DMS79 treated with DMSO at 0.1 percent for 48 hours (cell line): ENCODE measurements at regions not wholly inside any gene's neighbourhood (a gene's known extent, or its start where the extent isn't known, plus 50 kb on each side); places are given as distances from the start of the nearest gene placed in this dataset.
"Not testable (repeated sequence)": the region's sequence is repeated elsewhere in the genome, so short reads cannot be mapped to it uniquely, and the experiment has no call there.

ENCODE experiments used
- DNase-seq: peaks from one replicate; lab custom pipeline; 2025; lab: John Stamatoyannopoulos, UW

DNA sequence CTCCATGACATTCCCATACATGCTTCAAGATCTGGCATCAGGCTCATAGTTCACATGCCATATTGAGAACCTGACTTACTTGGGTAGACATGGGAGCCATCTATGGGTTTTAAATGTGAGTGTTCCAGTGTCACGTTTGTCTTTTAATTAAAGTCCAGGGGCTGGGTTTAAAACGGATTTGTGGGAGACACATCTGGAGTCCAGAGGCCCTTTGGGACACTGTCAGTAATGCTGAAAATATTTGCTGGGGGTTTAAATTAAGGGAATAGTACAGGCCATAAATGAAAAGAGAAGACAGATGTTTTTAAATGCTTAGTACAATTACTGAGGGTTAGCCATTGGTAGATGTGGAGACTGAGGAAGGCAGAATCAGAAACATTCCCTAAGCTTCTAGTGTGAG lies 478.0 kb downstream of the PID1 start:
- DNase-seq: no peak

DNA sequence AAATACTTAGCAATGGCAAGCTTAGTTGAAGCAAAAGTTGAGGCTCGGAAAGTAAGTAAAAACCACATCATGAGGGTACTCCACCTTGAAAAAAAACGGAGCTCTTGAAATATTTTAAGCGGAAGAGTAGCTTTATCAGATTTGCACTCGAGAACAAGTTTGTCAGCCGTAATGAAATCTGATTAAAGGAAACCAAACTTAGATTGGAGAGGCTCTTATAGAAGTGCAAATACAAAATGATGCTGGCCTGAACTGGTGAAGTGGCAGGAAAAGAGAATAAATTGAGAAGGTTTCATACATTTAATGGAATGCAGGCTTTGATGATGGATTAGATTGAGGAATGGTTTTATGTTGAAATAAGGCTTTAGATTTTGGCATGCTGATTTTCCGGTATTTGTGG lies 484.2 kb downstream of the PID1 start:
- peak; percentile 63 for DNase-seq

DNA sequence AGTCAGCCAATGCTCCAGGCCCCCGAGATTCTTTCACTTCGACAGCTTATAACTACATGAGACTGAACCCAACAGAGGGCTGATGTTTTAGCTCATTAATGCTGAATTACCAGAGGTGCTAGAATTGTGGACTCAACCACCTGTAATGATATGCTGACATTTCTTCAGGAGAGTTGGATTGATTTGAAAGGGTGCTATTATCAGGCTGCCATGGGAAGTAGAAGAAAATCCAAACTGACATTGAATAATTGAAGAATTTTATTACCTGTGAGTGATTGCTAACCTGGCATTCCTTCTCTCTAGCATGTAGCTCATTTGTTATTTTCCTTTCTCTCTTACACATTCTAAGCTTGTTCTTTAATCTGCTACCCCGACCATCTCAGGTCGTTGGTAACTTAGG lies 488.8 kb downstream of the PID1 start:
- DNase-seq: no peak

DNA sequence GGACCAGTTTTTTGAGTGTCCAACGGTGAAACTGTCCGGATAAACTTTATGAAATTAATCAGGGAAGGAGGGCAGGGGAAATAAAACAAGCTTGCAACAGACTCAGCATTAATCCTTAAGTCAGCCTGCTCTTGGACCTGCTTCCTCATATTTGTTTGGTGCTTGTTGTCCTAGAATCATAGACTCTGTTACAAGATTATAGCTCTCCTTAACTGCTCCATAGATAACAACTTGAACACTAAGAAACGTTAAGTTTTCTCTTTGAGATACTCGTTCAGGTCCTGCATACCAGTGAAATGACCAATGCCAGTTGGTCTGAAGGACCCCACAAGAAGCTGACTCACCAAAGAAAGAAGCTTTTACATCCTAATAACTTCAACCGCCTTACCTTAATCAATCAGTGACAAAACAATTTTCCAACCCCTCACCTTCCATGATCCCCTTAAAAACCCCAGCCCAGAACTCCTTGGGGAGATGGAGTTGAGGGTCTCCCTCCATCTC lies 493.2 kb downstream of the PID1 start:
- no peak for DNase-seq

DNA sequence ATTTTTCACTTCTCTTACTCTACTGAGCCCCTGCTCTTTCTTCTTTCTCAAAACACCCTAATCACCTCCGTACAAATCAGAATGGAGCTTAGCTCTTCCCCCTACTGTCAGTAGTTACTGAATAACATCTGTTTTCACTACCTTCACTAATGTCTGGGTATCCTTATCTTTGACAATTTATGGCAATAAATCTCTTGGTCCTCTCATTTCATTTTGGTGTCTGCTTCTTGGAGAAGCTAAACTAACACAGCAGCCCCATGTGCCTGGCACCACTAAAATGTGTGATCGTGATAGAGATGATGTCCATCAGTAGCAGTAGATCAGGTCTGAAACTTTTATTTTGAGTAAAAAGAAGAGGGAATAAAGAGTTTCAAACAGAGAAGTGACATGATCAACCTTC lies 496.5 kb downstream of the PID1 start:
- no peak for DNase-seq

DNA sequence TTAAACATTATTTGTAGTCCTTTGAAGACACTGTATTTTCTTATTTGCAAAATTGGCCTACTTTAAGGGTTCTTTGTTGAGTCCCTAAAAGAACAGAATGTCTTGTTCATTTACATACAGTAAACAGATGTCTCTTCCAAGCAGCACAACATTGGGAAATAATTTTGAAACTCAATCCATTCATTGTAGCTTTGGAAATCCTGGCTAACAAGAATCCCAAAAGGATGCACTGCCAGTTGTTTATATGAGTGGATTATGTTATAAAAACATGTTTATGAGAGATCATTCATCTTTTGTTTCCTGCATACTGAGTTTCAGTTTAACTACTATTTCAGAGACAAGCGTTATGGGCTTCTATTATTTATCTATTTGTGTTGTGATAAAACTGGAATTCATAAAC lies 499.3 kb downstream of the PID1 start:
- DNase-seq: no peak

DNA sequence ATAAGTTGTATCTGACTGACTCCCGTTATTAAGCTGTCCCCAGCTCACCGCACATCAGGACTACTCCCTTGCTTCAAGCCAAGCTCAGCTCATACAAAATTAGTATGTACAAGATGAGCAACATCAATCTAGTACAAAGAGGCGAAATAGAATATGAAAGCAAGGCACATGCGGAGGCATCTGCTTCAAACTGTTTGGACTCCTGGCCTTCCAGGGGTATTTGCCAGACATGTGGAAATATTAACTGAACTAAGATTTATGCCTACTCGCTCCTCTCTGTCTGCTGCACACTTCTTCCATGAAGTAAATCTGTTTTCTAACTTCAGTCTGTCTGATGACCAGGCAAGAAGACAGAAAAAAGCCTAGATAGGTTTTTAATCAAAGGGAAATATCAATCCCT lies 499.8 kb downstream of the PID1 start:
- no peak for DNase-seq

DNA sequence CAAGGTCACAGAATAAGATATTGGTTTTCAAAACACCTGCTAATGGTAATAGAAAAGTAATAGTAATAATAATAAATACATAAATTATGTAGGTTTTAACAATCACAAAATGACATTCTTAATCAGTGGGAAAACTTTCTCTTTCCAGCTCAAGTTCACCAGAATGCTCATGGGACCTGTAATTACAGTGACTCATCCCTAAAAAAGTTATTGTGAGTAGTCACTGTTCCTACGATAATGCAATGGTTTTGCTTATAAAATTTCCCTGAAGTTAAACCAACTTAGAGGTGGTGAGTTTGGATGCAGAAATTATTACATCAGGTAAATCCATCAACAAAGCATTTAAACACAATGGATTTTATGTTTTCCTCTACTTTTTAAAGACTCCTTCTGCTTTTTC lies 502.3 kb downstream of the PID1 start:
- DNase-seq: no peak

DNA sequence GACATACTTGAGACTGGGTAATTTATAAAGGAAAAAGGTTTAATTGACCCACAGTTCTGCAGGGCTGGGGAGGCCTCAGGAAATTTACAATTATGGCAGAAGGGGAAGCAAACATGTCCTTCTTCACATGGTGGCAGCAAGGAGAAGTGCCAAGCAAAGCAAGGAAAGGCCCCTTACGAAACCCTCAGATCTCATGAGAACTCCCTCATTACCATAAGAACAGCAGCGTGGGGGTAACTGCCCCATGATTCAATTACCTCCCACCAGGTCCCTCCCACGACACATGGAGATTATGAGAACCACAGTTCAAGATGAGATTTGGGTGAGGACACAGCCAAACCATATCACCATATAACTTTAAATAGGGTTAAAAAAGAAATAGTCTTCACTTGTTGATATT lies 502.9 kb downstream of the PID1 start:
- not testable (repeated sequence) for DNase-seq

DNA sequence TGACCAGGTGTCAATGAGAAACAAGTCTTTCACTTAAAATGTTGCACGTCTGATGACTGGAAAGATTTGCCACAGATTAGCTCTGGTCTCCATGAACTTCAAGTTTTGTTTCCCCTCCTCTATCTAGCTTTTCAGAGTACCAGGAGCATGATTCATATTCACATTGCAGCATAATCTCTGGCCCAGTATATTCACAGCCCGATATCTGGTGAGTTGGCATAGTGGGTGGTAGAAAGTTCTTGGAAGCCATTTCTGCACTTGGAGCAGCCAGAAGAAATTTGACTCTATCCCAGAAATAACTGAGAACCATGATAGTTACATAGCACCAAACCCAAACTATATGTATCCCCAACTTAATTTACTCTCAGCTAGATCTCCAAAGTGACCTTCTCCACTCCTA lies 503.9 kb downstream of the PID1 start:
- DNase-seq: no peak

DNA sequence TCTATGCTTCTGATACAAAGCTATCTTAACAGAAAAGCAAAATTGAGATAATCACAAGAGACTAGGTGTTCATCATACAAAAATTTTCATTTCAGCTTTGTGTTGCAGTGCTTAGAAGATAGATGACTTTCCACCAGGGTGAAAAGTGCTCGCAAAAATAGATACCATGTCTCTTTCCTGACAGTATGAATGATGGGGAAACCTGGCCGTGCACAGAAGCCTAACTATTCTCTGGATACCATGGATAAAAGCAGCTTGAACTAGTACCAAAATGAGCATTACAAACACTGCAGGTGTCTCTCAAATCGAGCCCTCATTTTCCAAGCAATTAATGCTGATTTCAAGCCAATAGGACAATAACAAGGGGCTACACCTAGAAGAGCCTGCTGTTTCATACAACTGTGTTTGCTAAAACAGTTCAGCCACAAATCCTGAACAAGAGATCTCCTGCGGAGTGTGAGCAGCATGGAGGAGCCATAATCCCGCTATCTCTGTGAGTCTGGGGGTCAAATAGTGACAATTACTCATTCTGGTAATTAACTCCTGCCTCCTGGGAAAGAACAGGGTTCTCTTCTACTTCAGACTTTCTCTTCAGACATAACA lies 507.6 kb downstream of the PID1 start:
- no peak for DNase-seq

DNA sequence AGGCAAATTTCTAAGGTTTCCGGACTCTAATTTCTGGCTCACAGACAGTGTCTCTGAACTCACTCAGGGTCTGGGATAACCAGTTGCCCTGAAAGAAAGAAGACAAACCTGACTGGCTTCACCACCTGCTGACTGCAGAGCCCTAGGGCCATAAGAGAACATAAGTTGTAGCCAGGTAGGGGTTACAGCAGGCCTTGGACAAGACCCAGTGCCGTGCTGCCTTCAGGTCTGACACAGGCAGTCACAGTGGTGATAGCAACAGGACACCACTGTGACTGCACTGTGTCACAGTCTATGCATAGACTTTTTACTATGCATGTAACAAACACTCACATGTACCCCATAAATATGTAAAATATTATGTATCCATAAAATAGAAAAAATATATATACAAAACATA lies 508.5 kb downstream of the PID1 start:
- no peak for DNase-seq

DNA sequence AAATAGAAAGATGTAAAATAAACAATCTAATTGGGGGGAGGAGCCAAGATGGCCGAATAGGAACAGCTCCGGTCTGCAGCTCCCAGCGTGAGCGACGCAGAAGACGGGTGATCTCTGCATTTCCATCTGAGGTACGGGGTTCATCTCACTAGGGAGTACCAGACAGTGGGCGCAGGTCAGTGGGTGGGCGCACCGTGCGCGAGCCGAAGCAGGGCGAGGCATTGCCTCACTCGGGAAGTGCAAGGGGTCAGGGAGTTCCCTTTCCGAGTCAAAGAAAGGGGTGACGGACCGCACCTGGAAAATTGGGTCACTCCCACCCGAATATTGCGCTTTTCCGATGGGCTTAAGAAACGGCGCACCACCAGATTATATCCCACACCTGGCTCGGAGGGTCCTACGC lies 515.4 kb downstream of the PID1 start:
- DNase-seq: not testable (repeated sequence)

DNA sequence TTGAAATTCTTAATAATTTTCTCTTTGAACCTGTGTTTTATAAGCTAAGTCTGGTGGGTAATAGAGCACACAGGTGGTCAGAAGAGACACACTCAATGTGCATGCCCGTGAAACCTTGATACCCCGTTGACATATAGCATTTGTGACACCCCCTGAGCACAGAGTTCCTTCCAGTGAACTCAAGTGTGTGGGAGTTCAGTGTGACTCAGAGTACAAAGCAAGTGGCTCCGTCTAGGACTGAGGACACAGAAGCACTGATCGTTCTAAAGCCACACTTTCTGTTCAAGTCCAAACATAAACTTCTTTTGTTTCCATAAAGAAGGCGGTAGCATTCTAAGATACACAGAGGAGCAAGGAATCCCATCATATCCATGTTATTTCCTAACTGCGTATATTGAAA lies 523.6 kb downstream of the PID1 start:
- DNase-seq: peak; percentile 35

DNA sequence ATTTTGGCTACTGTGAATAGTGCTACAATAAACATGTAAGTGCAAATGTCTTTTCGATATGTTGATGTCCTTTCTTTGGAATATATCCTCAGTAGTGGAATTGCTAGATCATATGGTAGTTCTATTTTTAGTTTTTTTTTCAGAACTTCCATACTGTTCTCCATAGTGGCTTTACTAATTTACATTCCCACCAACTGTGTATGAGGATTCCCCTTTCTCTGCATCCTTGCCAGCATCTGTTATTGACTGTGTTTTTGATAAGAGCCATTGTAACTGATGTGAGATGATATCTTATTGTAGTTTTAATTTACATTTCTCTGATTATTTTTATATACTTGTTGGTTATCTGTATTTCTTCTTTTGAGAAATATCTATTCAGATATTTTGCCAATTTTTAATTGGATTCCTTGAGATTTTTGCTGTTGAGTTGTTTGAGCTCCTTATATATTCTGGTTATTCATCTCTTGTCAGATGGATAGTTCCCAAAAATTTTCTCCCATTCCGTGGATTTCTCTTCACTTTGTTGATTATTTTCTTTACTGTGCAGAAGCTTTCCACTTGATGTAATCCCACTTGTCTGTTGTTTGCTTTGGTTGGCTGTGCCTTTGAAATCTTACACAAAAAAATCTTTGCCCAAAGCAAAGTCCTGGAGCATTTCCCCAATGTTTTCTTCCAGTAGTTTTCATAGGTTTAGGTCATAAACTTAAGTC lies 532.3 kb downstream of the PID1 start:
- DNase-seq: no peak

DNA sequence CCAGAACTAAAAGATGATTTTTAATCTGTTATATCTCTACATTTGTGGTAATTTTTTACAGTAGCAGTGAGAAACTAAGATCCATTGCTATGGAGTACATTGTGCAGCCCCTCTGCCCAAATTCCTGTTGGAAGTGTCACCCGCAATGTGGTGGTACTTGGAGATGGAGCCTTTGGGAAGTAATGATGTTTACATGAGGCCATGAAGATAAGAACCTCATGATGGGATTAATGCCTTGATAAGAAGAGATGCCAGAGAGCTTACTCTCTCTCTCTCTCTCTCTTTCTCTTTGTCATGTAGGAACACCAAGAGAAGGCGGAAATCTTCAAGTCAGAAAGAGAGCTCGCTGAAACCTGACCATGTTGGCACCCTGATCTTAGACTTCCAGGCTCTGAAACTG lies 535.4 kb downstream of the PID1 start:
- DNase-seq: no peak

DNA sequence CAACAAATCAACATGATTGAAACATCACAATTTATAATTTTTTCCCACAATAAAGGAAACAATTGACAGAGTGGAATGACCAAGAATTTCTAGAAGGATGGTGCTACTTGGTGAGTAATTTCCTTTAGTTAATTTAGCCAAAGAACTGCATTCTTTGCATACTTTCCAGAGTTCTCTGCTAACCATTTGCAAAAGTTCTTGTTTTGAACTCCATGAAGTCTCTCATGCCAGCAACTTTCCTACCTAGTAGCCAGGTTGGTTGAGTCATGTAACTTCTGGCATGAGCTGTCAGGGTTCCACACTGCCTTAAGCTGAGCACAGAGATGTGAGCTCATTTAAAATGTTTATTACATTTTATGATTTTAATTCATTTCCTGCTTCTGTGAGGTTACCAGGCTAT lies 539.6 kb downstream of the PID1 start:
- DNase-seq: no peak

DNA sequence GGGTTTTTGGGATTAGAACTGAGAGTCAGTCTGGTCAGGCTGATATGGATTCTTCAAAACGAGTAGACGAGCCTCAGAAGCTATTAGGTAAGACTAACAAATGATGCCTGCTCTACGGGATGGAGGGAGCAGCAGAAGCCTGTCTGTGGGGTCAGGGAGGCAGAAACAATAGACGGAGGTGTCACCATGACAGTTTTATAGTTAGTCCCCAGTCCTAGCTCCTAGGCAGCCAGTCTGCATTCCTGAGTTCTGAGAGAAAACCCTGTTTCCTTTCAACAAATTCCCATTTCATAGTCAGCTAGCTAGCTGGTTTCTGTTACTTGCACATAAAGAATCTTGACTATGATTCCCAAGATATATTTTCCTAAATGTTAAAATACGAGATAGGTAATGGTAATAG lies 542.1 kb downstream of the PID1 start:
- no peak for DNase-seq

DNA sequence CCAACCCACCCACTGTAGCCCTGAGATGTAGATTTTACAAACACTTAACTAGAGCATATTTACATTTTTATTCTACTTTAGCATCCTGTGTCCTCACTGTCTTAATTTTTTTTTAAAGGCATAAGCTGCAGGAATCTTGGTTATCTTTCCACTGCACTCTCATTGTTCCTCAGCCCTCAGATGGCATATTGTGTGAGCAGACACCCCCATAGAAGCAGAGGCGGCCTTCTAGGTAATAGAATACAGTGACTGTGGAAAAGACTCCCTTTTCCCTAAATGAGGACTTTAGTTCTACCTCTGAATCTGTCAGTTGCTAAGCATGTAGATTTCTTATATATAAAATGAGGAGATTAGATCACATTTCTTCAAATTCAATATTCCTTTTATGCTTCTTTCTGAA lies 543.5 kb upstream of the SPHKAP start:
- DNase-seq: no peak

DNA sequence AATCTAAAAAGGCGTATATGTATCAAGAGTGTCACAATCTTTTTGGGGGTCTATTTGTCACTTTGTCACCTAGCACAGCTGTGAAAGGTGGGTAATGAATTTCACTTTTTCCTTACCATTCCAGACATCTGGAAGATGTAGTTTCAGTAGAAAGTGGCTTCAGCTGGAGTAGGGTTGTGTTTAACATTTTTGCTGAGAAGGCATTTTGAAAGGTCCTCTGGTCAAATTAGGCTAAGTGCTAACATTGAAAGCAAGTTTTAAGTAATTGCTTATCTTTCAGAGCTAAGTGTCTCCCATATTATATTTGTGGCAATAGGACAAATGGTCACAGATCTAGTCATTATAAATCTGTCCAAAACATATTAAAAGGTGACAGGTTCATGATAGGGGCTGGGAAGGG lies 542.1 kb upstream of the SPHKAP start:
- DNase-seq: no peak

DNA sequence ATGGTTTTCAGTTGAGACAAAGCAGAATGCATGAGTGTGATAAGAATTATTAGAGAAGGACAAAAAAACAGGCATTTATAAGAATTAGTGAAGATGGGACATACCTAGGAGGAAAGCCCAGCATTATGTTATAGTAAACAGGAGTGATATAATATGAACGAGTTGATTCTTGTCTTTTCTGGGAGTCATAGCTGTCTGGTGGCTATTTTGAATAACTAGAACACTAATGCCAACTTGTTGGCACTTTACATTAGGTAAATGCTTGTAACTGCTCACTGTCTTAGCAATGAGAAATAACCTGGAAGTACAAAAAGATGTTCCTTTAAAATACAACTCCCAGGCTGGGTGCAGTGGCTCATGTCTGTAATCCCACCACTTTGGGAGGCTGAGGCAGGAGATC lies 540.8 kb upstream of the SPHKAP start:
- DNase-seq: no peak

DNA sequence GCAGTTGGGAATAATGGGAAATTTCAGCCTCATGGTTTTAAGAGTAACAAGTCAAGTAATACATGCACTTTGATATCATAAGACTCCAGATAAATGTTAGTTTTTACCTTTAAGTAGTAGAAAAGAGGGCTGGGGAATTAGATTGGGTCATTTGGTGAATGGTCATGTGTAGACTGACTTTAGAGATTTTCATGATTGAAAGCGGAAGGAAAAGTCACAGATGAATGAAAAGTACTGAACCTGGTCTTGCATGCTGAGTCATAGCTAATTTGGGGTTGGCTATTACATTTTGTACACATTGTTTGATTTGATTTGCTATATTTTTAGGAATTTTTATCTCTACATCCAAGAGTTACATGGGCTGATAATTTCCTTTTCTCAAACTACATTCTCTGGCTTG lies 539.4 kb upstream of the SPHKAP start:
- no peak for DNase-seq

DNA sequence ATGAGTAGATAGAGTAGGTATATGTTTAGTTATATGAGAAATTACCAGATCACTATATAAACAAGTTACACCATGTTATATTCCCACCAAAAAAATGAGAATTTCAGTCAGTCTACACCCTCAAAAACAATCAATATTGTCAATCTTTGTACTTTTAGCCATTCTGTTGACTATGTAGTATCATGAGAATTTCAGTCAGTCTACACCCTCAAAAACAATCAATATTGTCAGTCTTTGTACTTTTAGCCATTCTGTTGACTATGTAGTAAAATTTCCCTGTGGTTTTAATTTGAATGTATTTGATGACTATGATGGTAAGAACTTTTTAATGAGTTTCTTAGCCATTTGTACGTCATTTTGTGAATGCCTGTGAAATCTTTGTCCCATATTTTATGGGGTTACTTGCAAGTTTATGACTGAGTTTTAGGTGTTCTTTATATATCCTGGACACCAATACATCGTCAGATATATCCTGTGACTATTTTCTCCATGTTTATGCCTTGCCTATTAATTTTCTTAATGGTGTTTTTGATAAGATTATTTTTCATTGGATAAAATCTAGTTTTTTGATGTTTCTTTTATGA lies 528.4 kb upstream of the SPHKAP start:
- no peak for DNase-seq

DNA sequence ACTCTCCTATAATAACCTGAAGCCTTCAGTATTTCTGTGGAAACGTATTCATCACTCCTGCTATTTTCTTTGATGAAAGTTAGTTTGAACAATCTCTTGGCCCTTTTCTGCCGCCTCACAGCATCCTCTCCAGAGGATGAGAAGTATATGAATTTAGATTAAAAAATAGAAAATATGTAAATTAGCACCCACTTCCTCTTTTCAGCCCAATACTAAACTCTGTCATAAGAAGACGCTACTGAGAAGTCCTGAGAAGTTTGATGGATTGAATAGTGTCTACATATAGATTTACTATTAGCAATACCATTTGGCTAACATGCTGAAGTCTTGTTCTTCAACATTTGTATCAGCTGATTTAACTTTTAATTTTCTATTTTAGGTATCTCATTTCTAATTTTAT lies 526.4 kb upstream of the SPHKAP start:
- DNase-seq: no peak
